HCT116 (cell line): ENCODE measurements at regions not wholly inside any gene's neighbourhood (a gene's known extent, or its start where the extent isn't known, plus 50 kb on each side); places are given as distances from the start of the nearest gene placed in this dataset.

Experiments used
- ELF1 ChIP-seq: IDR thresholded peaks from 2 replicates; pipeline ENCODE4 v1.6.1; 2012; ENCODE audit warnings: low read depth, borderline replicate concordance
- RAD21 ChIP-seq: IDR thresholded peaks from 2 replicates; pipeline ENCODE4 v1.6.1; 2012; ENCODE audit warnings: low read depth, mild to moderate bottlenecking
- YY1 ChIP-seq: IDR thresholded peaks from 2 replicates; pipeline ENCODE4 v1.6.1; 2011; ENCODE audit warnings: low read length, low read depth, moderate library complexity, mild to moderate bottlenecking; ENCODE audit not compliant: insufficient replicate concordance; ENCODE audit errors: extremely low read depth
- TF ChIP-seq, protein P1 (sequence below), 3 experiments: fragments of 200-600 bp in 1 of 3; sonication (generic) in 1 of 3; IDR thresholded peaks in 2 of 3; conservative IDR thresholded peaks in 1 of 3; 2 replicates each; pipeline ENCODE4 v1.5.1; 2012 to 2017; ENCODE audit warnings: low read depth in 2 of 3, low read length in 2 of 3, antibody characterized with exemption in 1 of 3, borderline replicate concordance in 1 of 3, control low read depth in 1 of 3, mild to moderate bottlenecking in 1 of 3, mixed read lengths in 1 of 3, mixed run types in 1 of 3, moderate library complexity in 1 of 3; ENCODE audit not compliant: insufficient read depth in 1 of 3

DNA sequence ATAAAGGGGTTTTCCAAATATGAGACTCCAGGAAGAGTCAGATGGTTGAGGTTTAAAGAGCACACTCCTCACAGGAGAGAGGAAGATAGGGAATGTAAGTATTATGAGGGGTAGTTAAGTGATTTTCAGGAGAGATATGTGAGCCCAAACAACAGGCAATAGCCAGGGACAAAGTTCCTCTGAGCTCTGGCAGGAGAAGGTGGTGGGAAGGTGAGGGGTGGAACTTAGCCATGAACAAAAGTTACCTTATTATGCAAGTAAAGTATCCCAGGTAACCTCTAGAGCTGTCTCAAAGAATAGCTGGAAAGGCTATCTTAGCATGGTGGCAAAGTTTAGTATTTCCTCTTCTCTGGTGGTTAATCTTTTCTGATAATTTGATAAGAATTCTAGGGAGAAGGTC is 450.5 kb upstream of the PTPRD start:
- TF ChIP-seq, protein P1, sequence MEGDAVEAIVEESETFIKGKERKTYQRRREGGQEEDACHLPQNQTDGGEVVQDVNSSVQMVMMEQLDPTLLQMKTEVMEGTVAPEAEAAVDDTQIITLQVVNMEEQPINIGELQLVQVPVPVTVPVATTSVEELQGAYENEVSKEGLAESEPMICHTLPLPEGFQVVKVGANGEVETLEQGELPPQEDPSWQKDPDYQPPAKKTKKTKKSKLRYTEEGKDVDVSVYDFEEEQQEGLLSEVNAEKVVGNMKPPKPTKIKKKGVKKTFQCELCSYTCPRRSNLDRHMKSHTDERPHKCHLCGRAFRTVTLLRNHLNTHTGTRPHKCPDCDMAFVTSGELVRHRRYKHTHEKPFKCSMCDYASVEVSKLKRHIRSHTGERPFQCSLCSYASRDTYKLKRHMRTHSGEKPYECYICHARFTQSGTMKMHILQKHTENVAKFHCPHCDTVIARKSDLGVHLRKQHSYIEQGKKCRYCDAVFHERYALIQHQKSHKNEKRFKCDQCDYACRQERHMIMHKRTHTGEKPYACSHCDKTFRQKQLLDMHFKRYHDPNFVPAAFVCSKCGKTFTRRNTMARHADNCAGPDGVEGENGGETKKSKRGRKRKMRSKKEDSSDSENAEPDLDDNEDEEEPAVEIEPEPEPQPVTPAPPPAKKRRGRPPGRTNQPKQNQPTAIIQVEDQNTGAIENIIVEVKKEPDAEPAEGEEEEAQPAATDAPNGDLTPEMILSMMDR (IDR thresholded peaks at IDR 0.05 in 2 of 3, conservative IDR thresholded peaks at IDR 0.05 in 1 of 3; ENCODE audit: borderline replicate concordance in 1 of 3, insufficient read depth in 1 of 3, low read depth in 2 of 3, low read length in 2 of 3): no peak
- TF ChIP-seq YY1 (no peak), RAD21 (no peak), ELF1 (no peak)
